Right lobe of liver (tissue), 4 donors: ENCODE measurements at regions not wholly inside any gene's neighbourhood (a gene's known extent, or its start where the extent isn't known, plus 50 kb on each side); places are given as distances from the start of the nearest gene placed in this dataset.

Experiments
- CTCF ChIP-seq, 4 donors: fragments of 200-600 bp in 3 of 4; fragments of 450-650 bp in 1 of 4; IDR thresholded peaks; one replicate each; pipeline versions ENCODE4 v1.5.1 to v1.8.0; 2016 to 2022; ENCODE audit warnings: antibody characterized with exemption in 4 of 4, mild to moderate bottlenecking in 2 of 4
- POLR2A ChIP-seq: fragments of 450-650 bp; IDR thresholded peaks from one replicate; pipeline ENCODE4 v1.6.1; 2017; ENCODE audit warnings: antibody characterized with exemption, mild to moderate bottlenecking
- donor health status: DM: no; HTN: no; CAD: no.
- donor health status: DM: no; HTN: no; CAD: no.
- donor health status: DM: no; HTN: yes; CAD: no.

- no peak for TF ChIP-seq CTCF (IDR thresholded peaks at IDR 0.05)
- TF ChIP-seq POLR2A = no peak
Measured at GRCh38 chr12:31217356-31218130, 108.4 kb downstream of the SINHCAF start.
